GM23248 (cell line): ENCODE measurements at regions not wholly inside any gene's neighbourhood (a gene's known extent, or its start where the extent isn't known, plus 50 kb on each side); places are given as distances from the start of the nearest gene placed in this dataset.

Source experiments
- DNase-seq: peaks from one replicate; pipeline ENCODE4 v3.0.0-alpha.2; 2015
- H2AFZ ChIP-seq: fragments of 200-600 bp; sonication (generic); 2 replicates; pipeline ENCODE4 v1.6.1; 2016; ENCODE audit warnings: antibody characterized with exemption
- H3F3A ChIP-seq: fragments of 200-600 bp; sonication (generic); 2 replicates; pipeline ENCODE4 v1.6.1; 2016; ENCODE audit warnings: mild to moderate bottlenecking, antibody characterized with exemption, mixed run types; ENCODE audit not compliant: insufficient read depth
- H3K27ac ChIP-seq: fragments of 200-600 bp; sonication (generic); 2 replicates; pipeline ENCODE4 v1.5.1; 2016; ENCODE audit warnings: mild to moderate bottlenecking
- H3K27me3 ChIP-seq: fragments of 200-600 bp; sonication (generic); replicated peaks from 2 replicates; pipeline ENCODE4 v1.6.1; 2016; ENCODE audit warnings: mild to moderate bottlenecking; ENCODE audit not compliant: insufficient read depth
- H3K36me3 ChIP-seq: fragments of 200-600 bp; sonication (generic); 2 replicates; pipeline ENCODE4 v1.6.1; 2016; ENCODE audit warnings: low read depth, mild to moderate bottlenecking
- H3K4me1 ChIP-seq: fragments of 200-600 bp; sonication (generic); 2 replicates; pipeline ENCODE4 v1.6.1; 2016; ENCODE audit warnings: mild to moderate bottlenecking; ENCODE audit not compliant: insufficient read depth
- H3K4me2 ChIP-seq: fragments of 200-600 bp; sonication (generic); one replicate; pipeline ENCODE4 v1.6.1; 2016; ENCODE audit warnings: mild to moderate bottlenecking; ENCODE audit not compliant: unreplicated experiment
- H3K4me3 ChIP-seq: fragments of 200-600 bp; sonication (generic); 2 replicates; pipeline ENCODE4 v1.5.1; 2016; ENCODE audit warnings: mild to moderate bottlenecking
- H3K79me2 ChIP-seq: fragments of 200-600 bp; sonication (generic); 2 replicates; pipeline ENCODE4 v1.6.1; 2016; ENCODE audit warnings: mild to moderate bottlenecking; ENCODE audit not compliant: insufficient read depth
- H3K9ac ChIP-seq: fragments of 200-600 bp; sonication (generic); 2 replicates; pipeline ENCODE4 v1.6.1; 2016; ENCODE audit warnings: mild to moderate bottlenecking
- H3K9me2 ChIP-seq: fragments of 200-600 bp; sonication (generic); 2 replicates; pipeline ENCODE4 v1.6.1; 2016; ENCODE audit warnings: mixed run types, mild to moderate bottlenecking, moderate library complexity; ENCODE audit not compliant: insufficient read depth
- H3K9me3 ChIP-seq: fragments of 200-600 bp; sonication (generic); one replicate; pipeline ENCODE4 v1.6.1; 2017; ENCODE audit warnings: low read depth
- H4K20me1 ChIP-seq: fragments of 200-600 bp; sonication (generic); 2 replicates; pipeline ENCODE4 v1.6.0; 2016; ENCODE audit not compliant: insufficient read depth
- EZH2 ChIP-seq: fragments of 200-600 bp; sonication (generic); IDR thresholded peaks from 2 replicates; pipeline ENCODE4 v1.6.1; 2018; ENCODE audit warnings: antibody characterized with exemption, mild to moderate bottlenecking; ENCODE audit not compliant: insufficient read depth, poor library complexity, severe bottlenecking
- EZH2phosphoT487 ChIP-seq: fragments of 200-600 bp; sonication (generic); IDR thresholded peaks from 2 replicates; pipeline ENCODE4 v1.6.1; 2018; ENCODE audit warnings: antibody characterized with exemption, moderate library complexity, mild to moderate bottlenecking, low read depth; ENCODE audit not compliant: insufficient read depth
- whole genome bisulfite sequencing, 2 experiments: methylation state at CpG; one replicate each; pipeline ENCODE4 v1.1.6; 2015 to 2017; ENCODE audit warnings: low lambda C conversion rate in 2 of 2, low coverage in 1 of 2; ENCODE audit errors: missing lambda C conversion rate in 2 of 2; 5-methylcytosine and 5-hydroxymethylcytosine counted together
- in situ Hi-C: fragments of 300-500 bp; cut with MboI; formaldehyde crosslinking; loops from 2 replicates; pipeline ENCODE4 v1.15.0; 2020

- TF ChIP-seq EZH2 (no peak), EZH2phosphoT487 (no peak)
- Histone ChIP-seq H3K4me3 (no peak overlapping the region), H3K27ac (no peak overlapping the region), H3K9me3 (no peaks in the 10 kb centered on the region), H3K36me3 (no peaks in the 10 kb centered on the region), H3K9ac (no peak overlapping the region), H3K79me2 (no peaks in the 10 kb centered on the region), H2AFZ (no peak overlapping the region), H3F3A (no peaks in the 10 kb centered on the region), H3K27me3 (no peaks in the 10 kb centered on the region), H3K9me2 (no peaks in the 10 kb centered on the region), H4K20me1 (no peaks in the 10 kb centered on the region), H3K4me2 (no peak overlapping the region), H3K4me1 (no peaks in the 10 kb centered on the region)
- in situ Hi-C loops: no loop called here
- no peak for DNase-seq
- WGBS, 2 experiments: 80 to 85% methylated on average over 2 of the region's 2 CpGs
Measured at GRCh38 chr1:168799927-168800605, 71.1 kb upstream of the DPT start.

- Histone ChIP-seq H3K4me3 (no peak overlapping the region), H3K9ac (no peak overlapping the region), H3K36me3 (no peaks in the 10 kb centered on the region), H3K9me3 (no peaks in the 10 kb centered on the region), H3K27me3 (no peaks in the 10 kb centered on the region), H3K4me1 (no peaks in the 10 kb centered on the region), H3K79me2 (no peaks in the 10 kb centered on the region), H4K20me1 (no peaks in the 10 kb centered on the region), H3K9me2 (no peaks in the 10 kb centered on the region), H3K27ac (no peak overlapping the region), H3F3A (no peaks in the 10 kb centered on the region), H2AFZ (no peak overlapping the region), H3K4me2 (no peak overlapping the region)
- no peak for TF ChIP-seq EZH2
- TF ChIP-seq EZH2phosphoT487: no peak
- 66 to 77% methylated on average over 3 of the region's 3 CpGs for WGBS, 2 experiments
- in situ Hi-C loops: no loop called here
- DNase-seq: no peak
Measured at GRCh38 chr1:168801032-168801745, 72.2 kb upstream of the DPT start.

GRCh38 chr1:168803806-168804510 is 75.0 kb upstream of the DPT start:
- H3K4me1 ChIP-seq: no peaks in the 10 kb centered on the region
- no peak for DNase-seq
- H3K36me3 ChIP-seq: no peaks in the 10 kb centered on the region
- no peaks in the 10 kb centered on the region for H3K79me2 ChIP-seq
- no peak overlapping the region for H3K9ac ChIP-seq
- in situ Hi-C loops: no loop called here
- no peaks in the 10 kb centered on the region for H3F3A ChIP-seq
- H3K4me2 ChIP-seq: no peak overlapping the region
- H3K9me2 ChIP-seq: no peaks in the 10 kb centered on the region
- H3K27ac ChIP-seq: no peak overlapping the region
- H3K4me3 ChIP-seq: no peak overlapping the region
- H4K20me1 ChIP-seq: no peaks in the 10 kb centered on the region
- H3K27me3 ChIP-seq: peaks cover 6% of the 10 kb centered on the region; the same call in 1 of the 2 replicates
- TF ChIP-seq EZH2phosphoT487 (no peak), EZH2 (no peak)
- H2AFZ ChIP-seq: no peak overlapping the region
- WGBS, 2 experiments: 69 to 70% methylated on average over 7 of the region's 7 CpGs
- H3K9me3 ChIP-seq: no peaks in the 10 kb centered on the region

- Histone ChIP-seq H3K9me2 (no peaks in the 10 kb centered on the region), H4K20me1 (no peaks in the 10 kb centered on the region), H3K4me3 (no peak overlapping the region), H3K4me1 (no peaks in the 10 kb centered on the region), H3F3A (no peaks in the 10 kb centered on the region), H3K27me3 (peaks cover 6% of the 10 kb centered on the region; the same call in 1 of the 2 replicates), H3K27ac (no peak overlapping the region), H3K4me2 (no peak overlapping the region), H3K79me2 (no peaks in the 10 kb centered on the region), H3K36me3 (no peaks in the 10 kb centered on the region), H2AFZ (no peak overlapping the region), H3K9me3 (no peaks in the 10 kb centered on the region), H3K9ac (no peak overlapping the region)
- DNase-seq: no peak
- 64 to 67% methylated on average over 2 of the region's 2 CpGs for WGBS, 2 experiments
- no peak for TF ChIP-seq EZH2phosphoT487
- TF ChIP-seq EZH2: no peak
- in situ Hi-C loops: no loop called here
Measured at GRCh38 chr1:168806952-168807351, 77.9 kb upstream of the DPT start.
